Activated CD4-positive, alpha-beta memory T cell treated with anti-CD3 and anti-CD28 coated beads for 36 hours (primary cell): ENCODE measurements at regions not wholly inside any gene's neighbourhood (a gene's known extent, or its start where the extent isn't known, plus 50 kb on each side); places are given as distances from the start of the nearest gene placed in this dataset.

Source experiments
- CTCF ChIA-PET: fragments of 350-600 bp; sonication (Branson Sonifier 250); formaldehyde crosslinking; loops from one replicate; lab custom pipeline; 2021; ENCODE audit warnings: antibody characterized with exemption, inconsistent platforms; lab: Charles Lee
- POLR2A ChIA-PET: fragments of 350-600 bp; sonication (Branson Sonifier 250); formaldehyde crosslinking; loops from one replicate; lab custom pipeline; 2021; ENCODE audit warnings: antibody characterized with exemption; lab: Charles Lee
- DNase-seq: peaks from one replicate; pipeline ENCODE4 v3.0.0-alpha.2; 2020
- H3K27ac Mint-ChIP-seq: one replicate; pipeline ENCODE4 v1.8.0; 2021; ENCODE audit warnings: mixed read lengths
- H3K27me3 Mint-ChIP-seq: one replicate; pipeline ENCODE4 v1.8.0; 2021; ENCODE audit warnings: mixed read lengths
- H3K36me3 Mint-ChIP-seq: one replicate; pipeline ENCODE4 v1.8.0; 2021; ENCODE audit warnings: mixed read lengths
- H3K4me1 Mint-ChIP-seq: one replicate; pipeline ENCODE4 v1.8.0; 2021; ENCODE audit warnings: low read depth, mixed read lengths
- H3K4me3 Mint-ChIP-seq: one replicate; pipeline ENCODE4 v1.8.0; 2021; ENCODE audit warnings: mild to moderate bottlenecking, mixed read lengths
- H3K9me3 Mint-ChIP-seq: one replicate; pipeline ENCODE4 v1.8.0; 2021; ENCODE audit warnings: mixed read lengths
- intact Hi-C: fragments of 100-400 bp; cut with micrococcal nuclease; formaldehyde crosslinking; loops from one replicate; pipeline ENCODE4 v1.15.1; 2023

- ChIA-PET CTCF (interaction anchor here (1.3 kb wide), 1 partner anchor 17 kb away, joined by 4 read pairs; no protein-coding TSS in a partner anchor), POLR2A (no interaction called here)
- Mint-ChIP-seq H3K27ac (no peak overlapping the region), H3K9me3 (no peaks in the 10 kb centered on the region), H3K27me3 (peaks cover 15% of the 10 kb centered on the region), H3K36me3 (no peaks in the 10 kb centered on the region), H3K4me3 (no peak overlapping the region), H3K4me1 (no peaks in the 10 kb centered on the region)
- intact Hi-C loops, result no loop called here
- no peak for DNase-seq
Observed at GRCh38 chr20:10724449-10725173, 50.8 kb upstream of the JAG1 start.

- ChIA-PET POLR2A (no interaction called here), CTCF (no interaction called here)
- Mint-ChIP-seq H3K4me1 (no peaks in the 10 kb centered on the region), H3K27ac (no peak overlapping the region), H3K9me3 (peaks cover 3% of the 10 kb centered on the region), H3K36me3 (no peaks in the 10 kb centered on the region), H3K27me3 (no peaks in the 10 kb centered on the region), H3K4me3 (no peak overlapping the region)
- intact Hi-C loops, result no loop called here
- DNase-seq, result no peak
Observed at GRCh38 chr20:10728873-10729670, 55.3 kb upstream of the JAG1 start.

- intact Hi-C loops, result no loop called here
- H3K4me3 Mint-ChIP-seq, result no peak overlapping the region
- no peak for DNase-seq
- H3K27me3 Mint-ChIP-seq, result no peaks in the 10 kb centered on the region
- POLR2A ChIA-PET, result no interaction called here
- H3K9me3 Mint-ChIP-seq, result peaks cover 3% of the 10 kb centered on the region
- no peaks in the 10 kb centered on the region for H3K4me1 Mint-ChIP-seq
- H3K36me3 Mint-ChIP-seq, result no peaks in the 10 kb centered on the region
- H3K27ac Mint-ChIP-seq, result no peak overlapping the region
- CTCF ChIA-PET, result no interaction called here
Observed at GRCh38 chr20:10729785-10730184, 56.0 kb upstream of the JAG1 start.

GRCh38 chr20:10730629-10731183 is 56.9 kb upstream of the JAG1 start:
- Mint-ChIP-seq H3K9me3 (peaks cover 3% of the 10 kb centered on the region), H3K4me3 (no peak overlapping the region), H3K27ac (no peak overlapping the region), H3K27me3 (no peaks in the 10 kb centered on the region), H3K4me1 (no peaks in the 10 kb centered on the region), H3K36me3 (no peaks in the 10 kb centered on the region)
- no peak for DNase-seq
- intact Hi-C loops, result no loop called here
- CTCF ChIA-PET, result no interaction called here
- POLR2A ChIA-PET, result no interaction called here

GRCh38 chr20:10731190-10731965 is 57.6 kb upstream of the JAG1 start:
- Mint-ChIP-seq H3K36me3 (no peaks in the 10 kb centered on the region), H3K4me3 (no peak overlapping the region), H3K27me3 (no peaks in the 10 kb centered on the region), H3K4me1 (no peaks in the 10 kb centered on the region), H3K27ac (no peak overlapping the region), H3K9me3 (peaks cover 3% of the 10 kb centered on the region)
- intact Hi-C loops, result no loop called here
- DNase-seq, result no peak
- ChIA-PET POLR2A (no interaction called here), CTCF (no interaction called here)

- peaks cover 3% of the 10 kb centered on the region for H3K9me3 Mint-ChIP-seq
- no peaks in the 10 kb centered on the region for H3K36me3 Mint-ChIP-seq
- peaks cover 2% of the 10 kb centered on the region for H3K27me3 Mint-ChIP-seq
- intact Hi-C loops, result no loop called here
- no peak for DNase-seq
- POLR2A ChIA-PET, result no interaction called here
- H3K4me1 Mint-ChIP-seq, result no peaks in the 10 kb centered on the region
- no peak overlapping the region for H3K4me3 Mint-ChIP-seq
- CTCF ChIA-PET, result no interaction called here
- no peak overlapping the region for H3K27ac Mint-ChIP-seq
Observed at GRCh38 chr20:10733122-10733521, 59.3 kb upstream of the JAG1 start.

GRCh38 chr20:10735195-10735949 is 61.6 kb upstream of the JAG1 start:
- ChIA-PET CTCF (no interaction called here), POLR2A (no interaction called here)
- H3K36me3 Mint-ChIP-seq, result no peaks in the 10 kb centered on the region
- H3K27ac Mint-ChIP-seq, result no peak overlapping the region
- no peaks in the 10 kb centered on the region for H3K9me3 Mint-ChIP-seq
- no peak overlapping the region for H3K4me3 Mint-ChIP-seq
- H3K4me1 Mint-ChIP-seq, result no peaks in the 10 kb centered on the region
- peaks cover 4% of the 10 kb centered on the region for H3K27me3 Mint-ChIP-seq
- intact Hi-C loops, result no loop called here
- DNase-seq, result no peak

GRCh38 chr20:10739134-10739533 is 65.3 kb upstream of the JAG1 start:
- intact Hi-C loops, result no loop called here
- POLR2A ChIA-PET, result no interaction called here

GRCh38 chr20:10739566-10739965 is 65.8 kb upstream of the JAG1 start:
- no peak for DNase-seq
- Mint-ChIP-seq H3K27ac (no peak overlapping the region), H3K9me3 (no peaks in the 10 kb centered on the region), H3K4me1 (no peaks in the 10 kb centered on the region), H3K27me3 (peaks cover 10% of the 10 kb centered on the region), H3K4me3 (no peak overlapping the region), H3K36me3 (no peaks in the 10 kb centered on the region)
- intact Hi-C loops, result no loop called here
- CTCF ChIA-PET, result no interaction called here
- POLR2A ChIA-PET, result no interaction called here

More at GRCh38 chr20:10739134-10739533, 65.3 kb upstream of the JAG1 start:
- peaks cover 10% of the 10 kb centered on the region for H3K27me3 Mint-ChIP-seq
- H3K36me3 Mint-ChIP-seq, result no peaks in the 10 kb centered on the region
- no peak for DNase-seq
- CTCF ChIA-PET, result no interaction called here
- H3K4me1 Mint-ChIP-seq, result no peaks in the 10 kb centered on the region
- no peaks in the 10 kb centered on the region for H3K9me3 Mint-ChIP-seq
- H3K27ac Mint-ChIP-seq, result no peak overlapping the region
- no peak overlapping the region for H3K4me3 Mint-ChIP-seq

- peaks cover 10% of the 10 kb centered on the region for H3K27me3 Mint-ChIP-seq
- DNase-seq, result no peak
- no peaks in the 10 kb centered on the region for H3K36me3 Mint-ChIP-seq
- ChIA-PET CTCF (no interaction called here), POLR2A (no interaction called here)
- H3K9me3 Mint-ChIP-seq, result no peaks in the 10 kb centered on the region
- intact Hi-C loops, result no loop called here
- no peak overlapping the region for H3K27ac Mint-ChIP-seq
- H3K4me3 Mint-ChIP-seq, result no peak overlapping the region
- H3K4me1 Mint-ChIP-seq, result no peaks in the 10 kb centered on the region
Observed at GRCh38 chr20:10741060-10741459, 67.3 kb upstream of the JAG1 start.

GRCh38 chr20:10745790-10746189 is 72.0 kb upstream of the JAG1 start:
- CTCF ChIA-PET, result no interaction called here
- Mint-ChIP-seq H3K27ac (no peak overlapping the region), H3K36me3 (no peaks in the 10 kb centered on the region)

More at GRCh38 chr20:10745790-10746189, 72.0 kb upstream of the JAG1 start:
- POLR2A ChIA-PET, result no interaction called here
- Mint-ChIP-seq H3K9me3 (no peaks in the 10 kb centered on the region), H3K4me1 (no peaks in the 10 kb centered on the region), H3K4me3 (no peak overlapping the region), H3K27me3 (peaks cover 5% of the 10 kb centered on the region)
- intact Hi-C loops, result no loop called here
- DNase-seq, result no peak
